GM19372 (cell line): ENCODE measurements at regions not wholly inside any gene's neighbourhood (a gene's known extent, or its start where the extent isn't known, plus 50 kb on each side); places are given as distances from the start of the nearest gene placed in this dataset.

ENCODE experiments used
- ATAC-seq: cut with Tn5 transposase; IDR thresholded peaks from one replicate; pipeline ENCODE4 v1.9.1; 2021; ENCODE audit warnings: mild to moderate bottlenecking, low read depth, moderate library complexity; ENCODE audit not compliant: unreplicated experiment

- ATAC-seq = no peak
Measured at GRCh38 chr2:67462738-67463496, 65.8 kb downstream of the ETAA1 start.

DNA sequence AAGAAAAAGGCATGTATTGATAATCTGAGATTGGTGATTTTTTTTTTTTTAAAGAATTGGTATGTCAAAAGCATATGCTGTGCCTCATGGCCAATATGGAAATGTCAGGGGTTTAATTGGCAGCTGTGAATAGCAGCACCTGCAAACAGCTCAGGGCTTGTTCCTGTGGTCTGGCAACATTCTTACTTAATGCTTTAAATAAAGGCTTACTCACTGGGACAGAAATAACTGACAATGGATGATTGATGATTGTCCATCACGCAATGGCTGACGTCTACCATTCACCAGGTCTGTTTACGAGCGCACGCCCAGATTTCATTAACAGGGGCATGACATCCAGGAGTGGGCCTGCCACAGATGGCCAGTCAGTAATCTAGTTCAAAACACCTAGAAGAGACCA, 66.7 kb downstream of the ETAA1 start:
- no peak for ATAC-seq

DNA sequence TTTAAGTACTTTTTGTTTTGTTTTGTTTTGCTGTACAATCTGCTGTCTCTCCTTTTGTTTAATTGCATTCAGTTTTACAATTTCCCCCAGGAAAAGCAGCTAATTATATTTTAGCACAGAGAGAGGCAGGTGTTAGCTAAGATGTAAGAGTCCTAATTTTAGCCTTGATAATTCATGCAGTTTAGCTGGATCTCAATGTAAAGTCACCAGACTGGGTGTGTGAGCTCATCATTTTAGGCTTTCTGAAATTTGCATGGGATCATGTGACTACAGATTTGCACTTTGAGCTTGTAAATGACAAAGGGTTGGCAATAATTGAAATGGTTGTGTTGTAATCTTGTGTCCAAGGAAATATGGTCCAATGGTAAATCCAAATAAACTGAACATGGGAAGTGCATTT, 68.5 kb downstream of the ETAA1 start:
- no peak for ATAC-seq

DNA sequence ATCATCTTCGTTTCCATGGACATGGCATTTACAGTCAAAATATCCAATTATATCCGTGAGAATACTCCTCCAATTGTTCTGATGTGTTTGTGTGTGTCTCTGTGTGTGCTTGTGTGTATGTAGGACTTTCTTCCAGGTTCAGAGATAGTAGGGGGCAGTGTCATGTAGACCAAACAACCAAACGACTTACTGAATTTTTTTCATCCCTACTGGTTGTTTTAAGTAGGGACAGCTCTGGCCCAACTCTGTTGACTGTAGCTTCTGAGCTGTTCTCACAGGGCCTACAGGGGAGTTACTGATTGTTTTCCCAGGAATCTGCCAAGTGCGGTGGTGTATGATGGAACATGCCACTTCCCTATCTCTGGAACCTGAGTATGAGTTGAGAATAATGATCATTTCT, 69.6 kb downstream of the ETAA1 start:
- ATAC-seq = no peak

- no peak for ATAC-seq
Measured at GRCh38 chr2:67471681-67472080, 74.5 kb downstream of the ETAA1 start.

DNA sequence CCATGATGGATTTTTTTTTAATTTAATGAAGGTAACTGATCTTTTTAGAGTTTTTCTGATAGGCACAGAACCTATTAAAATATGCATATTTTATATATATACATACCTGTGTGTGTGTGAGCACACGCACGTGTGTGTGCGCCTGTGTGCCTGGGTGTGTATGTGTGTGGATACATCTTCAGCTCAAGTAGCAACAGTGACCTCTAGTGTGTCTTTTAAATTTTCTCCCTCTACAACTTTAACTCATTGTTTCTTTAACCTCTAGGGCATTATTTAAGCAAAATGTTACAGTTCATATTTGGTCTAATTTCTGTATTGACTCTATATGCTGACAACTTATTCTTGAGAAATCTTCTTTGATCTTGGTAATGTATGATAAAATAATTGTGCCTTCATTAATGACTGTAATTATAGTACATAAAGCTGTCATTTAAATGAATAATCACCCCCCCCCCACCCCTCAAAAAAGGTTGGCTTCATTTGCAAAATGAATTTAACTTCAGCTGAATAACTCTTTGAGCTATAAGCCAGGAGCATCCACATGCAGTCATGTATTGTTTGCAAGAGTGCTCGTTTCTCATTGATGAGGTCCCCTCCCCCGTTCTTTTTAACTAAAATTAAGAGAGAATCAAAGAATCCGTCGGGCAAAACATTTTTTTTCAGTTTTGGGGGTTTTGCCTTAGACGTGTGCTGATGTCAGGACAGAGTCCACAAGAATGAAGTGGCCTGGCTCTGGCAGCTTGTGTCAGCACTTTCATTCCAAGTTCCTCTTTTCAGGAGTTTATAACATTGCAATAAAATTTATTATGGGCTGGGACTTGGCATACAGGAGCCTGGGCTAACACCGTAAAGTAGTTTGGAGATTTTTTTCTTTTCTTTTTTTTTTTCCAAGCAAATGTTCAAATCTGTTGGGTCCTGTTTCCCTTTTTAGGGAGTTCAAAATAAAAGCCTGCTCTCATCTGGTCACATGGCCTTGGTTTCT, 80.0 kb downstream of the ETAA1 start:
- no peak for ATAC-seq

DNA sequence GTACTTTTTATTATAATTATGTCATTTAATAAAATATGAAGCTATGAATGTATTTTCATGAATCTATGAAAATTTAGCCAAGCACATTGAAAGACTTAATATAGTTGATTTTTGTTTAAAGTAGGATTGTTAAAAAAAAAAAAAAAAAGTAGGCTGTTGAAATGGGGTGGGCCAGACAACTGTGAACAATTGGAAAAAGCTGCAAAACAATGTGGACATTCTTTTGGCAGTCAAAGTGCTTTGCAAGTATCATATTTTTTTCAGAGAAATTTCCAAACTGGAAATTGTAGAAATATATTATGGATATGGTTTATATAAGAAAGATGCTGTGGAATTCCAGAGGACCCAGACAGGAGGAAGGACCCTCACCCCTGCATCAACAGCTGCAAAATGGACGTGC, 82.1 kb downstream of the ETAA1 start:
- ATAC-seq = no peak

- no peak for ATAC-seq
Measured at GRCh38 chr2:67485431-67485830, 88.3 kb downstream of the ETAA1 start.

DNA sequence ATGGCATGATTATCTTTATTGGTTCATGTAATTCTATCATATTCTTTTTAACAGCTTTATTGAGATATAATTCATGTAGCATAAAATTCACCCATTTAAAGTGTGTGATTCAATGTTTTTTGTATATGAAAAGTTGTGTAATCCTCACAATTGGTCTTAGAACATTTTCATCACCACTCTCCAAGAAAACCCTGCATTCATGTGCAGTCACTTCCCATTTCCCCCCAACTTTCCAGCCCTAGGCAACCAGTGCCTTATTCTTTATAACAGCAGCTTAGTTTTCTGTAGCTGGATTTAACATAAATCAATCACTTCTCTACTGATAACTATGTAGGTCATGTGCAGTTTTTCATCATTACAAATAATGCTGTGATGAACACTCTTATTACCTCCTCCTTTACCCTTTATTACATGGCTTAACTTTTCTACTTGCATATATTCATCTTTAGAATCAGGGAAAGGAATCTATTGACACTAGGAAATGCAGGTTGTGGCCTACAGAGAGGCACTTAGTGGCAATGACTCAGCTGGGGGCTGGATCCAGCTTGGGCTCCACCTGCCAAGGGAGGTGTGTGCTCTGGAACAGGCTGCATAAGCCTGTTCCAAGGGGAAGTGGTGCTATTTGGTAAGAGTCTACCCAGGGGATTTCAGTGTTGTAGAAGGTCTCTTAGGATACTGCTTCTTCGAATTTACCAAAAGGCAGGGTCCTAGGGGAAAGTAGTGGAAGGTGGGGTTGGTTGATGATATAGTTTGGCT, 89.1 kb downstream of the ETAA1 start:
- no peak for ATAC-seq

DNA sequence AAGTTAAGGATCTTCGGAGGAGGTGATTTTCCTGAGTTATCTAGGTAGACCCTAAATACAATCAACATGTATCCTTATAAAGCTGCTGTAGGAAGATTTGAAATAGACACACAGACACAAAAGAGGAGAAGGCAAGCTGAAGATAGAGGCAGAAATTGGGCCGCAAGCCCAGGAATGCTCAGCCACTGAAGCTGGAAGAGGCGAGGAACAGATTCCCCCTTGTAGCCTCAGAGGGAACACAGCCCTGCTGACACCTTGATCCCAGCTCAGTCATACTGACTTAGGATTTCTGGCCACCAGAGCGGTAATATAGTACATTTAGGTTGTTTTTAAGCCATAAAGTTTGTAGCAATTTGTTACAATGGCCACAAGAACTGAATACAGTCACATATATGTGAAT, 90.9 kb downstream of the ETAA1 start:
- ATAC-seq = no peak

DNA sequence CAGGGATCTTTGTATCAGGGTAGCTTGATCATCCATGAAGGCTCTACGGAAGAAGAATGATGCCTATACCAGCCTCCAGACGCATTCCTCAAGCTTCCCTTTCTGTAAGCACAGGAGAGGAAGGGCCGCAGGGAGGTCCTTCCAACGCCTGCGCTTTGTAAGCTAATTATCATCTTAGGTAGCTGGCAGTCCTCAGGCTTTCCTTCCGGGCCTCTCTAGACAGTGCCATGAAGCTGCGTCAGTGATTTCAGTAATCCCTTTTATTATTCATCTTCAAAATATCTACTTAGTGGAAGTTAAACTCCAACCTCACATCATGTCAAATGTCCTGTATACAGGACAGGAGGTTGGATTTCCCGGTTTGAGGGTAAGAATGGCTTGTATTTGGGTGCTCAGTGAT, 92.3 kb downstream of the ETAA1 start:
- ATAC-seq = no peak

DNA sequence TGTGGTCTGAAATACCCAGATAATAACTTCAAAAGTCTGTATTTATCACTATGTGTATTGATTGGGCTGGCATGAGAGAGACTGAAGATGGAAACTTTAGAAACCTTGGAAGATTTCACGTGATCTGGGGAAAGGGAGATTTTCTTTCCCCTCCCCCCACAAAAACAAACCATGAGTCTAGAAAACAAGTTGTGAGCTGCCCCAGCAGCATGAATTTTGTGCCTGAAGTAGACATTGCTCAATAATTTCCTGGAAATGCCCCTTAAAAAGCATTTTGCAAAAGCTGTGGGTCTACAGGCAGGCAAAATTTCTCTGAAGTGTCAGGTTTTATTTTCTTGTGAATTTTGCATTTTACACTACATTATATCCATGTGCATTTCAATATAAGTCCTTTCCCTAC, 101.8 kb downstream of the ETAA1 start:
- no peak for ATAC-seq

DNA sequence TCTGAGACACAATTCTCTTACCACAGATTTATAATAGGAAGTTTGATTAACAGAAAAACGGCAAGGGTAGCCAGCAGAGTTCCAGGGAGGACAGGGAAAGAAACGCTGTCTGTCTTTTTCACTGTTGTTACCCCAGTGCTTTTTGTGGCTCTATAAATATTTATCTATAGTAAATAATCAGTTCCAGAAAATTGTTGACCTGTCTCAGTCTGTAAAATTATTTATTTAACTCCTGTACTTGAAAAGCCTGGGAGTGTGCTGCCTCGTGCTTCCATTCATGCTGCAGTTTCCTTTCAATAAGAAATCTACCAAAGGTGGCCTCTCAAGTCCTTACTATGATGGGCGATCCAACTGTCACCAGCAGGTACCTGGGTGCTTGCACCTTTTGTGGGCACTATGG, 102.9 kb downstream of the ETAA1 start:
- ATAC-seq = no peak

GRCh38 chr2:67500541-67500940, 103.4 kb downstream of the ETAA1 start:
- no peak for ATAC-seq

DNA sequence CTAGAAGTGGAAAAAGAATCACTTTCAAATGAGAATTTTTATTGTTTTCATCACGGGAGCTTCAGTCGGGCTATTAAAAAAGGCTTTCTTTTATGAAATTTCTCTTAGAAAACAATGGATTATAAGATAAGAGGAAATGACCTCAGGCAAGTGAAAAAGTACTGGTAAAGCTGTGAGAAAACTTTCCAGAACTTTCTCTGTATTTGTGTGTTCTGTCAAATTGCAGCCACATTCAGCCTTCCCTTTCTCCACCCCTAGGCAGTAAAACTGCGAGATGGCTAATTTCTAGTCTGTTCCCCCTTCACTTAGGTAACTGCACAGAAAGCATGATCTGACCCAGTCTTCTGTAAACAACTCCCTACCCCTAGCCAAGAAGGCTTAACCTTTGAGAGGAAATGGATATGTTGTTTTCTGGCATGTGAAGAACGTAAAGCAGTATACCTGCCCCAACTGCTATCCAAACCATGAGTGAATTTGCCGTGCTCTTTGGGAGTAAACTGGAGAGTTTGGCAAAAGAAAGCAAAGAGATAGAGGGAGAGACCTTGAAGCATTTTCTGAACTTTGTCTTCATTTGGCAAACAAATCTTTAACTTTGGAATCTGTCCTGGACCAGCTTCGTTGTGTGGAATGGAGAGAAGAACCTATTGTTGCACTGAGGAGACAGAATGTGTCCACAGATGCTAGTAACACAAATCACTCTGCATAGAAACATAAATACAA, 105.4 kb downstream of the ETAA1 start:
- ATAC-seq = no peak

- no peak for ATAC-seq
Measured at GRCh38 chr2:67503066-67503795, 106.1 kb downstream of the ETAA1 start.

- ATAC-seq = no peak
Measured at GRCh38 chr2:67510745-67511144, 113.6 kb downstream of the ETAA1 start.

DNA sequence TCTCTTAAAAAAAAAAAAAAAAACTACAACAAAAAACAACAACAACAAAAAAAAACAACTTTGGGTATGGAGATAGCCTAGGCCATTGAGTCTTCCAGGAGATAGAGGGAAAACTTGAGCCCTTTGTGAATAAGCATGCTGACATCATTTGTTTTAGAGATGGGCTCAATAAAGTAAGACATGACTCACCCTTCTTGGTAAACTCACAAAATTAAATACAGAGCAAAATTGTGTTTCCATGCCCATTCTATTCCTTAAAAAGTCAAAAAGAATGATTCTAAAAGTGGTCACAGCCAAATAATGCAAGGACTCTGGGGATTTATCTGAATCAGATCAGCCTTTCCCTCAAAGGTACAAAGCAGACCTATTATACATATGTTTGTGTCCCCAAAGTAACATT, 117.4 kb downstream of the ETAA1 start:
- no peak for ATAC-seq

DNA sequence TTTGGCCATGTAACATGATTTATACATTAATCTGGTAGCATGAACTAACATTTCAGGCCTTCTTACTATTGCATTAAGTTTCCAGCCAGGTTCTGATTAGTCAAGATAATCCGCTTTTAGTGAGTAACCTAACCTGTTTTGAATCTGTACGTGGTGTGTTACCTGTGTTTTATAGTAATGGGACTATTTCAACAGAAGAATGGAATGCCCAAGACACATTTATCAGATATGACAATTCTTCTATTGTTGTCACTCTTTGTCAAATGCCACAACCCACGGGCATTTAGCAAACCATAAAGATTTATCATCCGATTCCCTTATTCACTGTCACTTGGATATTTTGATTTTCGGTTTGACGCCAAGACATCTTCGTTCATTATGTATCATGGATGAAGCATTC, 117.9 kb downstream of the ETAA1 start:
- no peak for ATAC-seq

DNA sequence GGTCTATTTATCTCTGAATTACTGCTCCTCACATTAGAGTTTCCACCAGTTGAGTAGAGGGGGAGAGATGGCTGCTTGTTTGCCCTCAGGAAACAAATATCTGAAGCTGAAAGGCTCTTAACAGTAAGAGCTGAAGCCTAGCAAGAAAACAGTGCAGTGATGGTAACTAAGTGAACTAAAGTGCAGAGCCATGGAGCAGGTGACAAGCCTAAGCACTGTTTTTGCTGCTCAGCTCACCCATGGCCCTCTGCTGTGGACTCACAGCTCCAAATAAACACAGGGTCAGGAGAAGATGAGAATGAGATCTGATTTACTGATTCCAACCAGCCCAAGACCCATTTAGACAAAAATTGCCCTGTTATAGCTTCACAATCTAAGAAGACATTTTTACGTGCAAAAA, 118.4 kb downstream of the ETAA1 start:
- ATAC-seq = no peak
